ENCODE measurements at regions not wholly inside any gene's neighbourhood (a gene's known extent, or its start where the extent isn't known, plus 50 kb on each side); places are given as distances from the start of the nearest gene placed in this dataset.

GRCh38 chr14:87391066-87391465 is 601.9 kb downstream of the GALC start:
- Mint-ChIP-seq H3K9me3 (ENCODE audit: low read depth, unreplicated experiment) (peaks cover 2% of the 10 kb centered on the region), H3K4me3 (ENCODE audit: low read depth, unreplicated experiment) (no peak overlapping the region), H3K4me1 (ENCODE audit: low read depth, unreplicated experiment) (no peaks in the 10 kb centered on the region), H3K27ac (ENCODE audit: unreplicated experiment) (no peak overlapping the region), H3K36me3 (ENCODE audit: insufficient read depth, unreplicated experiment) (no peaks in the 10 kb centered on the region), H3K27me3 (ENCODE audit: unreplicated experiment) (no peaks in the 10 kb centered on the region)
- TF ChIP-seq CTCF (IDR thresholded peaks at IDR 0.05; ENCODE audit: unreplicated experiment): no peak
- no TSS peak for BruUV-seq (replicated peaks)
- intact Hi-C loops (cut with micrococcal nuclease; ENCODE audit: unreplicated experiment): no loop called here
- CTCF ChIA-PET: no interaction called here
- no peak for DNase-seq

DNA sequence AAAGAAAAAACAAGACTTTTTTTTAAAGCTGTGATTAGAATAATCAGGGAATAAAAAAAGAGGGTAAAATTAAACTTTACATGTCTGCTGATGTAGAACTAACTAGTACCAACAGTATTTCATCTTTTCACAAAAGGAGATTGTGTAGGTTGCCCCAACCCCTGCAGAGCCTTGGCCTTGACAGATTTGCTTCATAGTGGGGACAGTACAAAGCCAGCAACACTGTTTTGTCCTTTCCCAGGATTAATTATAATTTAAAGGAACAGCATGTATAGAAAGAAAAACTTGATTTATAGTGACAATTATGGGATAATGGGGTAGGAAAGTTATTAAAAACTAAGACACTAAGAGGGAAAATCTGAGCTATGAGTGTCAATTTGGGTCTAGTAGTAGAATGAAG is 604.0 kb downstream of the GALC start:
- Mint-ChIP-seq H3K4me3 (ENCODE audit: low read depth, unreplicated experiment) (no peak overlapping the region), H3K27ac (ENCODE audit: unreplicated experiment) (no peak overlapping the region), H3K4me1 (ENCODE audit: low read depth, unreplicated experiment) (no peaks in the 10 kb centered on the region), H3K36me3 (ENCODE audit: insufficient read depth, unreplicated experiment) (no peaks in the 10 kb centered on the region), H3K27me3 (ENCODE audit: unreplicated experiment) (no peaks in the 10 kb centered on the region), H3K9me3 (ENCODE audit: low read depth, unreplicated experiment) (peaks cover 2% of the 10 kb centered on the region)
- no peak for TF ChIP-seq CTCF (IDR thresholded peaks at IDR 0.05; ENCODE audit: unreplicated experiment)
- BruUV-seq (replicated peaks): no TSS peak
- intact Hi-C loops (cut with micrococcal nuclease; ENCODE audit: unreplicated experiment): no loop called here
- DNase-seq: no peak
- CTCF ChIA-PET: no interaction called here

- BruUV-seq (replicated peaks): no TSS peak
- intact Hi-C loops (cut with micrococcal nuclease; ENCODE audit: unreplicated experiment): no loop called here
- no peak for TF ChIP-seq CTCF (IDR thresholded peaks at IDR 0.05; ENCODE audit: unreplicated experiment)
- DNase-seq: no peak
- H3K4me1 Mint-ChIP-seq (ENCODE audit: low read depth, unreplicated experiment): no peaks in the 10 kb centered on the region
- H3K36me3 Mint-ChIP-seq (ENCODE audit: insufficient read depth, unreplicated experiment): no peaks in the 10 kb centered on the region
- CTCF ChIA-PET: no interaction called here
- H3K27me3 Mint-ChIP-seq (ENCODE audit: unreplicated experiment): no peaks in the 10 kb centered on the region
- no peak overlapping the region for H3K27ac Mint-ChIP-seq (ENCODE audit: unreplicated experiment)
- no peak overlapping the region for H3K4me3 Mint-ChIP-seq (ENCODE audit: low read depth, unreplicated experiment)
- H3K9me3 Mint-ChIP-seq (ENCODE audit: low read depth, unreplicated experiment): peaks cover 5% of the 10 kb centered on the region
These were observed 605.2 kb downstream of the GALC start for GRCh38 chr14:87387806-87388205.

- intact Hi-C loops (cut with micrococcal nuclease; ENCODE audit: unreplicated experiment): no loop called here
- BruUV-seq (replicated peaks): no TSS peak
These were observed 606.5 kb downstream of the GALC start for GRCh38 chr14:87386524-87386923.

More at GRCh38 chr14:87386524-87386923, 606.5 kb downstream of the GALC start:
- Mint-ChIP-seq H3K36me3 (ENCODE audit: insufficient read depth, unreplicated experiment) (no peaks in the 10 kb centered on the region), H3K27ac (ENCODE audit: unreplicated experiment) (no peak overlapping the region), H3K4me1 (ENCODE audit: low read depth, unreplicated experiment) (no peaks in the 10 kb centered on the region), H3K4me3 (ENCODE audit: low read depth, unreplicated experiment) (no peak overlapping the region), H3K9me3 (ENCODE audit: low read depth, unreplicated experiment) (peaks cover 5% of the 10 kb centered on the region), H3K27me3 (ENCODE audit: unreplicated experiment) (no peaks in the 10 kb centered on the region)
- CTCF ChIA-PET: no interaction called here
- DNase-seq: no peak
- no peak for TF ChIP-seq CTCF (IDR thresholded peaks at IDR 0.05; ENCODE audit: unreplicated experiment)

Measured in Calu3 (cell line).